ENCODE measurements at regions not wholly inside any gene's neighbourhood (a gene's known extent, or its start where the extent isn't known, plus 50 kb on each side); places are given as distances from the start of the nearest gene placed in this dataset.

DNA sequence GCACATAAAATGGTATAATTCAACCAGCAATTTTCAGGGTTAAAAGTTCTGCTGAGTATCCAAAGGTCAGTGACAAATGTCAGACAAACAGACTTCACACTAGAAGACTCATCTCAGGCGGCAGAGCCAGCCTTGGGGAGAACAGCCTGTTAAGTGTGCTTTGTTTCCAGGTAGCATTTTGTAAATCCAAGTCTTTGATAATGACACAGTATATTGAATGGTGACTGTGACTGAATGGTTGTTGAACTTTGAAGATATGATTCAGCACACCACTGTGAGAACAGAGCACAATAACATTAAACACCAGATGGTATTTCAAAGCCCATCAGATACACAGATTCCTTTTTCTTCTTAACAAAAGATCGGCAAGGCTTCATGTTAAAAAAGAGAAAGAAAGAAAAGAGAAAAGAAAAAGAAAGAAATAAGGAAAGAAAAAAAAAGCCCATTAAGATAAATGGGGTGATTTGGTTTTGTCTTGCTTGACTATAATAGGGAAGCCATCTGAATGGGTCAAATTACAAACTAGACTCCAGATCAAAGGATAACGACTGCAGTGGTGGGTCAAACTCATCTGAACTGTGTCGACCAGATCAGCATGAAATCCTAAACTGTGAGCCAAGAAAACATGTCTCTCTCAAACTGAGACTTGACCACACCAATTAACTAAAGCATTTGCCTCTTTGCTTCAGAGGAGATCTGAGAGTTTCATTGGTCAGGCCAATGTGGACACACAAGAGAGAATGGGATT is 313.0 kb upstream of the ZNF608 start:
- Histone ChIP-seq H3K27ac (no peak overlapping the region), H3K4me1 (no peaks in the 10 kb centered on the region), H3K27me3 (no peaks in the 10 kb centered on the region), H3K36me3 (no peaks in the 10 kb centered on the region), H3K9me3 (no peaks in the 10 kb centered on the region), H3K4me3 (no peak overlapping the region)
- TF ChIP-seq CTCF (IDR thresholded peaks at IDR 0.05) (no peak), POLR2A (IDR thresholded peaks at IDR 0.05) (no peak)
- intact Hi-C loops (cut with DNase I; ENCODE audit: low total_unique reads), result no loop called here
- no peak for DNase-seq

GRCh38 chr5:125061726-125062125 is 315.3 kb upstream of the ZNF608 start:
- intact Hi-C loops (cut with DNase I; ENCODE audit: low total_unique reads), result no loop called here
- Histone ChIP-seq H3K4me1 (no peaks in the 10 kb centered on the region), H3K4me3 (no peak overlapping the region), H3K27ac (no peak overlapping the region), H3K27me3 (no peaks in the 10 kb centered on the region), H3K9me3 (no peaks in the 10 kb centered on the region), H3K36me3 (no peaks in the 10 kb centered on the region)
- TF ChIP-seq POLR2A (IDR thresholded peaks at IDR 0.05), result no peak
- TF ChIP-seq CTCF (IDR thresholded peaks at IDR 0.05), result no peak
- DNase-seq, result no peak

DNA sequence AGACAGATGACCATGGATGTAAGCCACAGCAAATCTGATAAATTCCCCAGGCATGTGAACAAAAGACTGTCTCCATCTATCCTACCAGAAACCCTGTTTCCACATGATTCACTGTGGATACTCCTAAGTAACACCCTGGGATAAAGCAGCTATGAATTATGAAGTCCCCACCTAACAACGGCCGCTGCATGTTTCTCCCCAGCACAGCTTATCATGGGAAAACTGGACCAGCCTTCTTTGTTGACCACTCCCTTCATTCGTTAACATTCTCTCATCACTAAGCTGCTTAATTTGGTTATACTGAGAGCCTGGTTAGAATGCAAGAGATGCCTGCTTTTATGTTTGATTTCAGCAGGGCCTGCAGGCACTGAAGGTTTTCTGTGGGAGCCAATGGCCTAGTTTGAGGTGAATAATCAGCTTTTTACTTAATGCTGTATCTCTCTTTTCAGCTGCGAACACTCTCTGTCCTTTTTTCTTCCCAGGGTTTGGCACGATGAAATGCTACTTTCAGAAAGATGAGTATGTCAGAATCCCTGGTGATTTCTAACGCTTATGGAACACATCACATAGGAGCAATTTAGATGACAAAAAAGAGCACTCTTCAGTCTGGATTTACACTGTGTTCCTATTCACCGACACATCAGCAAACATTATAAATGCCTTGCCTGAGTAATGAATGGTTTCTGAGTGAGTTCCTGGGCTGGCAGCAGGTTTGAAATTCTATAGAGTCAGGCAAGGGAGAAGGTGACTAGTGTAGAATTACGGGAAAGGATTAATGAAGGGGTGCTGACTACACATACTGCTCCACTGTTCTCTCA is 318.4 kb upstream of the ZNF608 start:
- H3K4me3 ChIP-seq, result no peak overlapping the region
- no peaks in the 10 kb centered on the region for H3K27me3 ChIP-seq
- H3K27ac ChIP-seq, result no peak overlapping the region
- no peak for DNase-seq
- TF ChIP-seq POLR2A (IDR thresholded peaks at IDR 0.05) (no peak), CTCF (IDR thresholded peaks at IDR 0.05) (no peak)
- no peaks in the 10 kb centered on the region for H3K36me3 ChIP-seq
- intact Hi-C loops (cut with DNase I; ENCODE audit: low total_unique reads), result no loop called here
- no peaks in the 10 kb centered on the region for H3K4me1 ChIP-seq
- no peaks in the 10 kb centered on the region for H3K9me3 ChIP-seq

- no peak for DNase-seq
- Histone ChIP-seq H3K27ac (no peak overlapping the region), H3K36me3 (no peaks in the 10 kb centered on the region), H3K27me3 (no peaks in the 10 kb centered on the region), H3K4me3 (no peak overlapping the region), H3K4me1 (no peaks in the 10 kb centered on the region), H3K9me3 (no peaks in the 10 kb centered on the region)
- intact Hi-C loops (cut with DNase I; ENCODE audit: low total_unique reads), result no loop called here
- TF ChIP-seq CTCF (IDR thresholded peaks at IDR 0.05) (no peak), POLR2A (IDR thresholded peaks at IDR 0.05) (no peak)
These were observed 319.3 kb upstream of the ZNF608 start for GRCh38 chr5:125065741-125066140.

DNA sequence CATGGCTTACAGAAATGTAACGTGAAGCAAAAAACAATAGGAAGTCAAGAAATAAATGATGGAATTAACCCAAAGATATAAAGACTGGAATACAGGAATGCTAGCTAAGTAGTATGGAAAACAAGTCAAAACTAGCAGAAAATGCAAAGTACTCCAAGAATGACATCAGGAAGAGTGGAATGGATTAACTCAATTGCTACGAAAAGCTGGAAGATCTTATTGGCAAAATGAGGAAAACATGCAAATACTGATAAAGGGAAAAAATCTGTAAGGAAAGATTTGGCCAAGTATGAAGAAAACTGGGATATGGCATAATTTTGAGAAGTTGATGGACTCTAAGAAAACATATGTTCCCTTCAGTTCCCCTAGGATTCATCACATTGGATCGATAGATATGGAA is 324.5 kb upstream of the ZNF608 start:
- Histone ChIP-seq H3K4me1 (no peaks in the 10 kb centered on the region), H3K27ac (no peak overlapping the region), H3K27me3 (no peaks in the 10 kb centered on the region), H3K4me3 (no peak overlapping the region), H3K9me3 (peaks cover 0 to 17% of the 10 kb centered on the region in 2 donors), H3K36me3 (no peaks in the 10 kb centered on the region)
- TF ChIP-seq CTCF (IDR thresholded peaks at IDR 0.05) (no peak), POLR2A (IDR thresholded peaks at IDR 0.05) (no peak)
- intact Hi-C loops (cut with DNase I; ENCODE audit: low total_unique reads), result no loop called here
- DNase-seq, result no peak
